Left ventricle myocardium inferior (tissue), 1 donor: ENCODE measurements at regions not wholly inside any gene's neighbourhood (a gene's known extent, or its start where the extent isn't known, plus 50 kb on each side); places are given as distances from the start of the nearest gene placed in this dataset.

ENCODE experiments used
- DNase-seq: peaks from one replicate; pipeline ENCODE4 v3.0.0-alpha.2; 2020
- H3K27ac ChIP-seq: fragments of 200-600 bp; replicated peaks from 2 replicates; pipeline ENCODE4 v1.8.0; 2021
- H3K27me3 ChIP-seq: fragments of 200-600 bp; 2 replicates; pipeline ENCODE4 v1.8.0; 2021; ENCODE audit warnings: low read depth
- H3K36me3 ChIP-seq: fragments of 200-600 bp; 2 replicates; pipeline ENCODE4 v1.8.0; 2021
- H3K4me1 ChIP-seq: fragments of 200-600 bp; 2 replicates; pipeline ENCODE4 v1.8.0; 2021
- H3K4me3 ChIP-seq: fragments of 200-600 bp; 2 replicates; pipeline ENCODE4 v1.8.0; 2021; ENCODE audit warnings: mild to moderate bottlenecking, moderate library complexity
- H3K9me3 ChIP-seq: fragments of 200-600 bp; replicated peaks from 2 replicates; pipeline ENCODE4 v1.8.0; 2021
- intact Hi-C: fragments of 100-400 bp; cut with micrococcal nuclease; formaldehyde crosslinking; loops from one replicate; pipeline ENCODE4 v1.11.0; 2022
- TF ChIP-seq, protein P1 (sequence below): fragments of 200-600 bp; IDR thresholded peaks from 2 replicates; pipeline ENCODE4 v1.8.0; 2021; ENCODE audit warnings: antibody characterized with exemption, mild to moderate bottlenecking, borderline replicate concordance
- donor health status: DM: no; HTN: yes; CAD: no; lungs with severe emphysema.

DNA sequence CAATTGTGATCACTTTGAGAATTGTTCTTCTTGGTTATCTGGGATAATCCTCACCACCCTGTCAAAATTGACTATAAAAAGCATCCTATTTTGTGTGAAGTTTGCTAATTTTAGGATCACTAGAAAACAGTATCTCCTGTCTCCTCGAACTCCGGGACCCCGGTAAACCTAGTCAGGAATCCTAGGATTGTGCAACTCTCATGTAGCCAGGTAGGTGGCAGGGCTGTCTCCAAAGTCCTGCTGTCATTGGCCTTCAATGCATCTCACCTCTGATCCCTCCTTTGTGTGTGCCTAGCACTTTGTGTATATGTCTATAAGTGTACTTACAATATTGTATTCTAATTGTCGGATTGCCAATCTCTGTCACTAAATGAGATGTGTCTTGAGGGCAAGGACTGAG, 1564.8 kb downstream of the RPA4 start:
- TF ChIP-seq, protein P1, sequence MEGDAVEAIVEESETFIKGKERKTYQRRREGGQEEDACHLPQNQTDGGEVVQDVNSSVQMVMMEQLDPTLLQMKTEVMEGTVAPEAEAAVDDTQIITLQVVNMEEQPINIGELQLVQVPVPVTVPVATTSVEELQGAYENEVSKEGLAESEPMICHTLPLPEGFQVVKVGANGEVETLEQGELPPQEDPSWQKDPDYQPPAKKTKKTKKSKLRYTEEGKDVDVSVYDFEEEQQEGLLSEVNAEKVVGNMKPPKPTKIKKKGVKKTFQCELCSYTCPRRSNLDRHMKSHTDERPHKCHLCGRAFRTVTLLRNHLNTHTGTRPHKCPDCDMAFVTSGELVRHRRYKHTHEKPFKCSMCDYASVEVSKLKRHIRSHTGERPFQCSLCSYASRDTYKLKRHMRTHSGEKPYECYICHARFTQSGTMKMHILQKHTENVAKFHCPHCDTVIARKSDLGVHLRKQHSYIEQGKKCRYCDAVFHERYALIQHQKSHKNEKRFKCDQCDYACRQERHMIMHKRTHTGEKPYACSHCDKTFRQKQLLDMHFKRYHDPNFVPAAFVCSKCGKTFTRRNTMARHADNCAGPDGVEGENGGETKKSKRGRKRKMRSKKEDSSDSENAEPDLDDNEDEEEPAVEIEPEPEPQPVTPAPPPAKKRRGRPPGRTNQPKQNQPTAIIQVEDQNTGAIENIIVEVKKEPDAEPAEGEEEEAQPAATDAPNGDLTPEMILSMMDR = no peak
- no peak for DNase-seq
- H3K36me3 ChIP-seq = no peaks in the 10 kb centered on the region
- no peaks in the 10 kb centered on the region for H3K27me3 ChIP-seq
- H3K4me1 ChIP-seq = no peaks in the 10 kb centered on the region
- peaks cover 2% of the 10 kb centered on the region for H3K9me3 ChIP-seq
- intact Hi-C loops = no loop called here
- no peak overlapping the region for H3K4me3 ChIP-seq
- H3K27ac ChIP-seq = no peak overlapping the region

DNA sequence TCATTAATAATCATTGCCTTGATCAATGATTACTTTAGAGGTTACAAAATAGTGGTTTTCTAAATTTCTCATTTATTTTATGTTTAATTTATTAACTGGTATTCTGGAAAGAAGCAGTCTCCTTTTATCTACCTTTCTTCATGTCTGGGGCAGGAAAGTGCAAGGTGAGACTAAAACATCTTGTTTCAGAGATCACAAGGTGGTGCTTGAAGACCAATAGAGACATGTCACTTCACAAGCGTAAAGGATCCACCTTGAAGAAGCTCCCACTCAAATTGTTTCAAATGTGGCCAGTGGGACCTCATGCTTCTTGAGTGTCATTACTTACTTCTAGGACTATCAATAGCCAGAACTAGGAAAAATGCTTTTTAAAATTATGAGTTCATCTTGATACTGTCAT, 1568.7 kb downstream of the RPA4 start:
- no peaks in the 10 kb centered on the region for H3K27me3 ChIP-seq

DNA sequence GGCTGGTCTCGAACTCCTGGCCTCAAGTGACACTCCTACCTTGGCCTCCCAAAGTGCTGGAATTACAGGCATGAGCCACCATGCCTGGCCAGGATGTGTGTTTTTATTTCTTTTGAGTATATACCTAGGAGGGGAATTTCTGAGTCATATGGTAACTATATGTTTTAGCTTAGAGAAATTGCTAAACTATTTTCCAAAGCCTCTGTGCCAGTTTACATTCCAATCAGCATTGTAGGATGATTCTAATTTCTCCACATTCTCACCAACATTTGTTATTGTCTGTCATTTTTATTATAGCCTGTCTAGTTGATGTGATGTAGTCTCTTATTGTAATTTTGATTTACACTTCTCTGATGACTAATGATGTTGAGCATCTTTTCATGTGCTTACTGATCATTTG, 1576.0 kb downstream of the RPA4 start:
- no peaks in the 10 kb centered on the region for H3K36me3 ChIP-seq
- H3K27me3 ChIP-seq = no peaks in the 10 kb centered on the region
- no peak for DNase-seq
- H3K27ac ChIP-seq = no peak overlapping the region
- no peaks in the 10 kb centered on the region for H3K4me1 ChIP-seq
- intact Hi-C loops = no loop called here
- no peak overlapping the region for H3K4me3 ChIP-seq
- TF ChIP-seq, protein P1 = no peak
- H3K9me3 ChIP-seq = no peaks in the 10 kb centered on the region

More for the DNA sequence above, 1568.7 kb downstream of the RPA4 start:
- no peaks in the 10 kb centered on the region for H3K36me3 ChIP-seq
- H3K27ac ChIP-seq = no peak overlapping the region
- H3K4me3 ChIP-seq = no peak overlapping the region
- H3K4me1 ChIP-seq = no peaks in the 10 kb centered on the region
- TF ChIP-seq, protein P1 = no peak
- no peak for DNase-seq
- H3K9me3 ChIP-seq = no peaks in the 10 kb centered on the region
- intact Hi-C loops = no loop called here

DNA sequence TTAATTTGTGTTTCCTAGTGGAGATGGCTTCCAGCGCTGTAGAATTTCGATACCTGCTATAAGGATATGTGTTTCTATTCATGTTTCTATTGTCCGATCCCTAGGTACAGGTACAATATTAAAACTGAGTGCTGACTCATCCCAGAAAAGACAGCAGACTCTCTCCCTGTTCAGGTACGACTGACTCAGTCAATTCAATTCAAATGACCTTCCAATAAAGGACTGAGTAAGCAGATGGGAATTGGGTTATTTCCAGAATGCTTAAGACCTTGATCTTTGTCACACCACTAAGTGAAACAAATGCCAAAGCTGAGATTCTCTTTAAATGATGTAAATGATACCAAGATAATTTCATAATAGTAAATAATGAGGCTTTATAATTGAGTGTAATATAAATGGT, 1596.9 kb downstream of the RPA4 start:
- intact Hi-C loops = no loop called here
- H3K27me3 ChIP-seq = no peaks in the 10 kb centered on the region
- H3K4me3 ChIP-seq = no peak overlapping the region
- H3K9me3 ChIP-seq = no peaks in the 10 kb centered on the region
- no peaks in the 10 kb centered on the region for H3K36me3 ChIP-seq
- H3K4me1 ChIP-seq = no peaks in the 10 kb centered on the region
- TF ChIP-seq, protein P1 = no peak
- no peak for DNase-seq
- H3K27ac ChIP-seq = no peak overlapping the region

DNA sequence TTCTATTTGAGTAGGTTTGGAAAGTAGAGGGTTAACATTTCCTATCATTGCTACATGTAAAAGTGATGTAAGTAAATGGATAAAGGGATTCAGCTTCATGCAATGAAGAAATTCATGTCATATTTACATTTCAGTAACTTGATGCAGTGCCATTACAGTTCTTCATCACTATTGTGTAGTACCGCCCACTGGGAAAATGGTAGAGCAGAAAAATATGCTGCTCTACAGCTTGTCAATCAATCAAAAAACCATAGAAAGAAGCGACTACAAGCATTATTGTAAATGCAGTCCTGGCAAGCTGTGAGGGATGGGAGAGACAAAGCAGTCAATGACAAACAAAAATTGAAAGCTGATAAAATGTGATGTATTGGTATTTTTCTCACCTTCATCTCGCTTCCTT, 1597.9 kb downstream of the RPA4 start:
- TF ChIP-seq, protein P1 = no peak
- Histone ChIP-seq H3K27ac (no peak overlapping the region), H3K36me3 (no peaks in the 10 kb centered on the region), H3K4me1 (no peaks in the 10 kb centered on the region), H3K9me3 (no peaks in the 10 kb centered on the region), H3K27me3 (no peaks in the 10 kb centered on the region), H3K4me3 (no peak overlapping the region)
- intact Hi-C loops = no loop called here
- no peak for DNase-seq

DNA sequence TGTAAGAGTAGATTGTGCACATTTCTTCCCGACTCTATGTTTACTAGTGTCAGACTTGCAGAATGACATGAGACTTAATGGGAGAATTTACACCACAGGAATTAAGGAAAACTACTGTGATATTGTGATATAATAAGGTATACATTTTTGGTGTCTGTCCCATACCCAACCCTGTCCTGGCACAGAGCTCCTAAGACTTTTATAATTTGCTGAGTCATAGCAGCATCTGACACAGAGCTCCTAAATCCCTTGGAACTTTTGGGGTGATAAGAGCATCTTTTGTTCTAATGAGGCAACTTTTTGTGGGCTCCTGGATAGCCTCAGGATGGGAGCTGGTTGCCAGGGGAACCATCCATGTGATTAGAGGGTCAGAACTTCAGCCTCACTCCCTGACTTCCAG, 1607.0 kb downstream of the RPA4 start:
- Histone ChIP-seq H3K36me3 (no peaks in the 10 kb centered on the region), H3K4me1 (no peaks in the 10 kb centered on the region), H3K9me3 (no peaks in the 10 kb centered on the region), H3K4me3 (no peak overlapping the region), H3K27ac (no peak overlapping the region), H3K27me3 (no peaks in the 10 kb centered on the region)
- intact Hi-C loops = no loop called here
- TF ChIP-seq, protein P1 = no peak
- no peak for DNase-seq
